Vagina (tissue), 2 donors: ENCODE measurements at regions not wholly inside any gene's neighbourhood (a gene's known extent, or its start where the extent isn't known, plus 50 kb on each side); places are given as distances from the start of the nearest gene placed in this dataset.

Experiments used
- CTCF ChIP-seq, 3 experiments: fragments of 450-650 bp in 2 of 3; fragments of 200-600 bp in 1 of 3; sonication (generic) in 1 of 3; IDR thresholded peaks; one replicate each; pipeline ENCODE4 v1.5.1; 2017 to 2019; ENCODE audit warnings: antibody characterized with exemption in 3 of 3, mild to moderate bottlenecking in 2 of 3, moderate library complexity in 2 of 3
- POLR2A ChIP-seq, 2 donors: fragments of 450-650 bp; IDR thresholded peaks; one replicate each; pipeline ENCODE4 v1.6.1; 2017; ENCODE audit warnings: antibody characterized with exemption in 2 of 2, mild to moderate bottlenecking in 2 of 2, moderate library complexity in 2 of 2

- TF ChIP-seq CTCF (IDR thresholded peaks at IDR 0.05): no peak
- TF ChIP-seq POLR2A (IDR thresholded peaks at IDR 0.05): no peak
Measured at GRCh38 chr2:8406271-8406670, 275.6 kb upstream of the ID2 start.
